Ishikawa (cell line): ENCODE measurements at regions not wholly inside any gene's neighbourhood (a gene's known extent, or its start where the extent isn't known, plus 50 kb on each side); places are given as distances from the start of the nearest gene placed in this dataset.
A peak's percentile ranks its signal among the peaks of the same experiment; 100 is the strongest.

Source experiments
- CEBPB ChIP-seq: IDR thresholded peaks from 2 replicates; pipeline ENCODE4 v1.6.1; 2012
- CREB1 ChIP-seq: IDR thresholded peaks from 2 replicates; pipeline ENCODE4 v1.6.1; 2012; ENCODE audit warnings: low read depth
- EGR1 ChIP-seq: IDR thresholded peaks from 2 replicates; pipeline ENCODE4 v1.6.1; 2012
- EP300 ChIP-seq: IDR thresholded peaks from 2 replicates; pipeline ENCODE4 v1.6.1; 2012; ENCODE audit warnings: borderline replicate concordance
- FOXM1 ChIP-seq: IDR thresholded peaks from 2 replicates; pipeline ENCODE4 v1.6.1; 2012; ENCODE audit warnings: low read depth, borderline replicate concordance
- MAX ChIP-seq: IDR thresholded peaks from 2 replicates; pipeline ENCODE4 v1.6.1; 2012
- NFIC ChIP-seq: IDR thresholded peaks from 2 replicates; pipeline ENCODE4 v1.6.1; 2012
- RAD21 ChIP-seq: IDR thresholded peaks from 2 replicates; pipeline ENCODE4 v1.6.1; 2012; ENCODE audit warnings: low read depth
- REST ChIP-seq: IDR thresholded peaks from 2 replicates; pipeline ENCODE4 v1.6.1; 2012; ENCODE audit warnings: low read depth, mild to moderate bottlenecking
- TAF1 ChIP-seq: IDR thresholded peaks from 2 replicates; pipeline ENCODE4 v1.6.1; 2012; ENCODE audit warnings: low read depth, mild to moderate bottlenecking
- TCF12 ChIP-seq: IDR thresholded peaks from 2 replicates; pipeline ENCODE4 v1.6.1; 2012; ENCODE audit warnings: low read depth
- TEAD4 ChIP-seq: IDR thresholded peaks from 2 replicates; pipeline ENCODE4 v1.6.1; 2012
- USF1 ChIP-seq: IDR thresholded peaks from 2 replicates; pipeline ENCODE4 v1.6.1; 2012
- YY1 ChIP-seq: IDR thresholded peaks from 2 replicates; pipeline ENCODE4 v1.6.1; 2012; ENCODE audit warnings: low read depth
- ZBTB7A ChIP-seq: IDR thresholded peaks from 2 replicates; pipeline ENCODE4 v1.6.1; 2012; ENCODE audit warnings: low read depth

DNA sequence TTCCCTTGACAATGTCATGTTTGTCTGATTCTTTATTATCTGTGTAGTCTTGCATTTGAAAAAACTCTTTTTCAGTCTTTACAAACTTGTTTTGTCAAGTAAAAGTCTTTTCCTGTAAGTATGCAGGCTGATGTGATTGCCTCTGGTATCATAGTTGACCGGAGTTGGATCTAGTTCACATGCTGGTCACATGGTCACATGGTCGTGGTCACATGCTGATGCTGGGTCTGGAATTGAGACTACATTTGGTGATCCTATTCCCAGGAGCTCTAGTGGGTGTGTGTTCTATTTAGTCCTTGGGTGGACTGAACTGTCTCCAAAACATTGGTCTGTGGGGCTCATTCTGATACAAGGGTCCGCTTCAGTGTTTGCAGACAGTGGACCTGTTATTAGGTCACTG, 1798.8 kb upstream of the PRR20A start:
- TF ChIP-seq FOXM1 (no peak), MAX (no peak), TEAD4 (no peak), CEBPB (no peak), USF1 (0 out of 2 replicates have a peak, but pooled peaks have one; percentile 31), NFIC (no peak)

- TF ChIP-seq EP300 (no peak), CREB1 (no peak), EGR1 (no peak), FOXM1 (no peak), REST (no peak), MAX (no peak)
Measured at GRCh38 chr13:55345224-55345623, 1795.5 kb upstream of the PRR20A start.

DNA sequence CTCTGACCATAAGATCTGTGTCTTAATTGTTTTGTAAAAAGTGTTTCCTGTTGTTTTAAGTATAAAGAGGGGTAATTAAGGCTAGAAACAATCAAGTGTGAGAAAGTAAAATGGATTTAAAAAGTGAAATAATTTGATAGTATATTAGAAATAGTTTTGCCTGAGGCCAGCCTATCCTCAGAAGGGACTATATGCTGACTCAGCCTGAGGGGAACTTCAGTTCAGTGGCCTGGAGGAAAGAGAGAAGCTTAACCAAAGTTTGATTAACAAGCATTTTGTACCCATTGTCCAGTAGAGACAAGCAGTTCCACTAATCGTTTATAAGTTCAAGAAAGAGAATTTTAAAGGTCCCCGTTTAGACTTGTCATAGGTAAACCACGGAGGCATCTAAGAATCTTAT, 1793.2 kb upstream of the PRR20A start:
- TF ChIP-seq CEBPB, result no peak
- no peak for TF ChIP-seq TAF1
- no peak for TF ChIP-seq EP300
- TF ChIP-seq FOXM1, result no peak
- TF ChIP-seq TCF12, result no peak
- no peak for TF ChIP-seq ZBTB7A
- TF ChIP-seq RAD21, result no peak
- TF ChIP-seq REST, result no peak
- TF ChIP-seq CREB1, result no peak
- TF ChIP-seq YY1, result no peak
- TF ChIP-seq EGR1, result no peak
- TF ChIP-seq TEAD4, result no peak
- no peak for TF ChIP-seq NFIC
- no peak for TF ChIP-seq USF1
- TF ChIP-seq MAX, result no peak

DNA sequence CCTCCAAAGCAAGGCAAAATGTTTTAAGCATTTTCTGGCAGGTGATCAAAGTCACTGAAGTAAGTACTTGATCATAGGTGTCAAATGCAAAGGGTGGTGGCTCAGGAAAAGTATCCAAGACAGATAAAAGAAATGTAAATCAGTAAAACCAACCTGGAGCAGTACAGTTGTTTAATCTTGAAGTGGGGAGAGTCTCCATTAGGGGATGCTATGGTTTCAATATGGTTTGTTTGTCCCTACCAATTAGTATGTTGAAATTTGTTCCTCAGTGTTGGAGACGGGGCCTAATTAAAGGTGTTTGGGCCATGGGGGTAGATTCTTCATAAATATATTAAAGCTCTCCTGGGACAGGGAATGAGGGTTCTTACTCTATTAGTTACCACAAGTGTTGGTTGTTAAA, 1781.7 kb upstream of the PRR20A start:
- no peak for TF ChIP-seq EGR1
- no peak for TF ChIP-seq NFIC
- no peak for TF ChIP-seq USF1
- TF ChIP-seq CREB1, result no peak
- no peak for TF ChIP-seq ZBTB7A
- no peak for TF ChIP-seq YY1
- TF ChIP-seq CEBPB, result no peak
- TF ChIP-seq REST, result no peak
- no peak for TF ChIP-seq FOXM1
- no peak for TF ChIP-seq RAD21
- TF ChIP-seq EP300, result no peak
- TF ChIP-seq TCF12, result no peak
- no peak for TF ChIP-seq TAF1
- no peak for TF ChIP-seq MAX
- TF ChIP-seq TEAD4, result no peak
